H1 (cell line): ENCODE measurements at regions not wholly inside any gene's neighbourhood (a gene's known extent, or its start where the extent isn't known, plus 50 kb on each side); places are given as distances from the start of the nearest gene placed in this dataset.

Experiments used
- CTCF ChIA-PET: fragments of 300-600 bp; sonication (Branson Sonifier 250); formaldehyde crosslinking; loops from one replicate; lab custom pipeline; 2021; ENCODE audit not compliant: partially characterized antibody; lab: Charles Lee
- POLR2A ChIA-PET: fragments of 300-600 bp; sonication (Branson Sonifier 250); formaldehyde crosslinking; loops from one replicate; lab custom pipeline; 2021; ENCODE audit warnings: inconsistent platforms; ENCODE audit not compliant: partially characterized antibody; lab: Charles Lee
- DNase-seq, 2 experiments: peaks; one replicate each; pipeline versions ENCODE4 v3.0.0 to v3.0.0-alpha.2; 2010 to 2022; ENCODE audit warnings: low spot score in 2 of 2, low read depth in 1 of 2, mixed read lengths in 1 of 2
- FAIRE-seq: peaks from 2 replicates; lab custom pipeline; 2011; peaks lifted over from hg19 to GRCh38; lab: Jason Lieb, UNC
- H2AFZ ChIP-seq: 2 replicates; pipeline ENCODE4 v1.8.1; 2012; ENCODE audit warnings: low read length, inconsistent platforms
- H2AK5ac ChIP-seq: 2 replicates; pipeline ENCODE4 v1.6.1; 2013; ENCODE audit warnings: low read depth, low read length
- H2BK120ac ChIP-seq: replicated peaks from 2 replicates; pipeline ENCODE3; 2013; ENCODE audit warnings: low read depth, low read length, inconsistent platforms
- H2BK12ac ChIP-seq: 2 replicates; pipeline ENCODE4 v1.6.1; 2013; ENCODE audit warnings: low read depth, low read length
- H2BK15ac ChIP-seq: 2 replicates; pipeline ENCODE4 v1.6.1; 2013; ENCODE audit warnings: low read length
- H2BK20ac ChIP-seq: 2 replicates; pipeline ENCODE4 v1.6.1; 2013; ENCODE audit warnings: low read length
- H2BK5ac ChIP-seq: 2 replicates; pipeline ENCODE4 v1.6.1; 2013; ENCODE audit warnings: low read depth, low read length
- H3K14ac ChIP-seq: 2 replicates; pipeline ENCODE4 v1.6.1; 2013; ENCODE audit warnings: inconsistent platforms; ENCODE audit not compliant: insufficient read length
- H3K18ac ChIP-seq: 2 replicates; pipeline ENCODE4 v1.6.1; 2013; ENCODE audit warnings: low read length; ENCODE audit errors: extremely low read depth
- H3K23ac ChIP-seq: 2 replicates; pipeline ENCODE4 v1.6.1; 2013; ENCODE audit warnings: inconsistent platforms; ENCODE audit not compliant: insufficient read length
- H3K23me2 ChIP-seq: 2 replicates; pipeline ENCODE4 v1.6.1; 2013; ENCODE audit warnings: low read depth, low read length
- H3K27ac ChIP-seq: 2 replicates; pipeline ENCODE4 v1.6.1; 2011; ENCODE audit warnings: low read depth, low read length, inconsistent platforms
- H3K27me3 ChIP-seq, 4 experiments: replicated peaks in 1 of 4; 1 replicate in 1 of 4; 2 replicates in 3 of 4; pipeline versions ENCODE4 v1.6.1 to v1.8.1; 2011 to 2013; ENCODE audit warnings: low read length in 3 of 4, mild to moderate bottlenecking in 3 of 4, inconsistent platforms in 2 of 4, mixed read lengths in 2 of 4, moderate library complexity in 1 of 4; ENCODE audit not compliant: control insufficient read depth in 3 of 4, insufficient read depth in 3 of 4; ENCODE audit errors: extremely low read depth in 1 of 4
- H3K36me3 ChIP-seq, 4 experiments: 2 replicates each; pipeline versions ENCODE4 v1.6.1 to v1.8.1; 2011 to 2013; ENCODE audit warnings: mild to moderate bottlenecking in 4 of 4, low read length in 3 of 4, moderate library complexity in 2 of 4, control low read depth in 1 of 4, inconsistent platforms in 1 of 4; ENCODE audit not compliant: insufficient read depth in 4 of 4, control insufficient read depth in 2 of 4
- H3K4ac ChIP-seq: replicated peaks from 2 replicates; pipeline ENCODE3; 2013; ENCODE audit warnings: low read length, low read depth, mixed read lengths, inconsistent platforms; ENCODE audit not compliant: insufficient read length
- H3K4me1 ChIP-seq, 4 experiments: replicated peaks in 1 of 4; 1 replicate in 1 of 4; 2 replicates in 3 of 4; pipeline versions ENCODE4 v1.6.1 to v1.8.1; 2011 to 2013; ENCODE audit warnings: low read length in 3 of 4, inconsistent platforms in 2 of 4, mixed read lengths in 1 of 4; ENCODE audit not compliant: insufficient read depth in 4 of 4, control insufficient read depth in 3 of 4
- H3K4me2 ChIP-seq, 2 experiments: 2 replicates each; pipeline versions ENCODE4 v1.6.1 to v1.8.1; 2011 to 2013; ENCODE audit warnings: low read depth in 2 of 2, low read length in 2 of 2, control low read depth in 1 of 2, inconsistent platforms in 1 of 2, mild to moderate bottlenecking in 1 of 2; ENCODE audit not compliant: insufficient read depth in 1 of 2
- H3K4me3 ChIP-seq, 4 experiments: fragments of 200-600, 300-600 bp in 1 of 4; sonication (generic), shearing (Covaris generic), sonication (Bioruptor Twin) in 1 of 4; 2 replicates each; pipeline versions ENCODE4 v1.5.1 to v1.8.1; 2011 to 2016; ENCODE audit warnings: low read length in 4 of 4, low read depth in 3 of 4, control low read depth in 2 of 4, inconsistent platforms in 2 of 4, mild to moderate bottlenecking in 2 of 4, mixed read lengths in 1 of 4, moderate library complexity in 1 of 4; ENCODE audit not compliant: insufficient read depth in 2 of 4; ENCODE audit errors: extremely low read depth in 1 of 4
- H3K56ac ChIP-seq: replicated peaks from 2 replicates; pipeline ENCODE3; 2013; ENCODE audit warnings: low read depth, mild to moderate bottlenecking, mixed read lengths, low read length, inconsistent platforms; ENCODE audit not compliant: insufficient read length
- H3K79me1 ChIP-seq: 2 replicates; pipeline ENCODE4 v1.6.1; 2013; ENCODE audit warnings: low read depth, low read length, control low read depth
- H3K79me2 ChIP-seq, 2 experiments: 2 replicates each; pipeline versions ENCODE4 v1.6.1 to v1.8.1; 2012 to 2013; ENCODE audit warnings: low read length in 2 of 2, mild to moderate bottlenecking in 2 of 2, inconsistent platforms in 1 of 2; ENCODE audit not compliant: insufficient read depth in 2 of 2, control insufficient read depth in 1 of 2
- H3K9ac ChIP-seq, 4 experiments: replicated peaks in 1 of 4; 1 replicate in 1 of 4; 2 replicates in 3 of 4; pipeline versions ENCODE4 v1.6.1 to v1.8.1; 2011 to 2013; ENCODE audit warnings: low read depth in 3 of 4, low read length in 3 of 4, control low read depth in 2 of 4, mild to moderate bottlenecking in 2 of 4, moderate library complexity in 2 of 4, inconsistent platforms in 1 of 4; ENCODE audit errors: extremely low read depth in 1 of 4
- H3K9me3 ChIP-seq, 2 experiments: 2 replicates each; pipeline versions ENCODE4 v1.6.1 to v1.8.1; 2012 to 2013; ENCODE audit warnings: mild to moderate bottlenecking in 2 of 2, moderate library complexity in 2 of 2, control low read depth in 1 of 2, inconsistent platforms in 1 of 2, low read depth in 1 of 2, low read length in 1 of 2, mixed read lengths in 1 of 2; ENCODE audit not compliant: insufficient read depth in 2 of 2
- H4K20me1 ChIP-seq, 2 experiments: replicated peaks in 1 of 2; 2 replicates each; pipeline versions ENCODE3 to v1.8.1; 2011 to 2013; ENCODE audit warnings: inconsistent platforms in 2 of 2, low read length in 2 of 2, mild to moderate bottlenecking in 1 of 2; ENCODE audit not compliant: insufficient read depth in 2 of 2, control insufficient read depth in 1 of 2
- H4K5ac ChIP-seq: 2 replicates; pipeline ENCODE4 v1.6.1; 2013; ENCODE audit warnings: low read length, low read depth, mixed read lengths, inconsistent platforms; ENCODE audit not compliant: insufficient read length
- H4K8ac ChIP-seq: 2 replicates; pipeline ENCODE4 v1.8.0; 2013; ENCODE audit warnings: mild to moderate bottlenecking, moderate library complexity, low read length, inconsistent platforms; ENCODE audit not compliant: insufficient read depth; ENCODE audit errors: extremely low read depth
- H4K91ac ChIP-seq: replicated peaks from 2 replicates; pipeline ENCODE3; 2013; ENCODE audit warnings: low read length, mixed read lengths, inconsistent platforms; ENCODE audit not compliant: insufficient read length
- EGR1 ChIP-seq: IDR thresholded peaks from 2 replicates; pipeline ENCODE4 v1.6.1; 2011; ENCODE audit warnings: low read depth, low read length, borderline replicate concordance
- RXRA ChIP-seq: IDR thresholded peaks from 2 replicates; pipeline ENCODE4 v1.6.1; 2011; ENCODE audit warnings: low read depth, mild to moderate bottlenecking, low read length, moderate library complexity; ENCODE audit not compliant: insufficient read depth
- SAP30 ChIP-seq: fragments of 300-600 bp; sonication (generic); IDR thresholded peaks from 2 replicates; pipeline ENCODE4 v1.7.1; 2012; ENCODE audit warnings: low read length, moderate library complexity, mild to moderate bottlenecking, inconsistent platforms; ENCODE audit not compliant: insufficient read depth, insufficient replicate concordance
- SP1 ChIP-seq: IDR thresholded peaks from 2 replicates; pipeline ENCODE4 v1.6.1; 2011; ENCODE audit warnings: low read depth, low read length
- SRF ChIP-seq: IDR thresholded peaks from 2 replicates; pipeline ENCODE4 v1.6.1; 2011; ENCODE audit warnings: mild to moderate bottlenecking, low read depth, low read length, moderate library complexity
- YY1 ChIP-seq: IDR thresholded peaks from 2 replicates; pipeline ENCODE4 v1.6.1; 2011; ENCODE audit warnings: low read depth, mild to moderate bottlenecking, low read length
- WGBS, 2 experiments: shearing (Covaris generic) in 1 of 2; methylation state at CpG; one replicate each; pipeline versions ENCODE4 v1.1.6 to v1.1.7; 2013 to 2015; ENCODE audit warnings: low lambda C conversion rate in 2 of 2, mixed read lengths in 2 of 2, inconsistent platforms in 1 of 2, low coverage in 1 of 2, missing lambda C conversion rate in 1 of 2; ENCODE audit not compliant: insufficient replicate concordance in 2 of 2, insufficient coverage in 1 of 2, insufficient read length in 1 of 2; ENCODE audit errors: extremely low coverage in 1 of 2, missing lambda C conversion rate in 1 of 2; 5-methylcytosine and 5-hydroxymethylcytosine counted together
- TF ChIP-seq, protein P1 (sequence below): IDR thresholded peaks from 2 replicates; pipeline ENCODE4 v1.6.1; 2011; ENCODE audit warnings: low read depth, mild to moderate bottlenecking, low read length; ENCODE audit not compliant: insufficient read depth
- TF ChIP-seq, protein P2 (sequence below): IDR thresholded peaks from 2 replicates; pipeline ENCODE4 v1.6.1; 2011; ENCODE audit warnings: low read length, improper control_type of control experiment

DNA sequence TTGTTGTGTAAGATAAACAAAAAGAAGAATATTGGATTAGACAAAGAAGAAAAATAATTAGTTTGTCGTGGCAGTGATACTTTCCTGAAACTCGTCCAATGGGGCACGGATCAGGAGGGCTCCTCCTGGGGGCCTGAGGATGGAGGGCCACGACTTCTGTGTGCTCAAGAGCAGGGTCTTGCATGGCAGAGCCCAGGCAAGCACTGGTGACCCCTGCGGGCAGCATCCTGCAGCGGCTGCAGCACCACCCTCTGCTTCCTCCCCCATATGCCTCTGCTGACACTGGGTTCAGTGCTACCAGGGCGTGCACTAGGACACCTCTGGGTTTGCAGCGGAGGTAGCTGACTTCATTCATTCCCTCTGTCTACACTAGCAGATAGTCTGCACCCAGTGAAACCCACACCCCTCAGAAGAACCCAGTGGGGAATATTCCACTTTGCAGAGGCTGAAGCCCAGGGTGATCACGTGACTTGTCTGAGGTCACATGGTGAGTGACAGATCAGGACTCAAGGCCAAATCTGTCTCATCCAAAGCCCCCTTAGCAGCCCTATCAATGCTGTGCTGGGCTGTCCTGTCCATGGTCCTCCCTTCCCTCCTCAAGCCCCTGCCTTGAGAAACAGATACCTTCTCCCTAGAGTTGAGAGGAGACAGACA, 375.5 kb downstream of the TCERG1L start:
- no peak overlapping the region for H2AK5ac ChIP-seq
- H2AFZ ChIP-seq: peak overlapping the region; percentile 93
- 87% methylated on average over 9 of the region's 9 CpGs; no CpG with 5 or more reads in 1 of the 2 experiments for WGBS, 2 experiments
- no peak overlapping the region for H4K8ac ChIP-seq
- H4K91ac ChIP-seq: peak overlapping the region; percentile 2
- CTCF ChIA-PET: interaction anchor here (1.0 to 3.1 kb wide), 5 partner anchors 7 to 42 kb away, joined by 3 to 8 read pairs (median 3); no protein-coding TSS in a partner anchor
- no peak overlapping the region for H3K23ac ChIP-seq
- no peaks in the 10 kb centered on the region for H3K36me3 ChIP-seq
- H3K9ac ChIP-seq: no peak overlapping the region
- H3K56ac ChIP-seq: no peak overlapping the region
- no peak overlapping the region for H3K4me3 ChIP-seq
- no peaks in the 10 kb centered on the region for H3K79me2 ChIP-seq
- H2BK120ac ChIP-seq: no peak overlapping the region
- H2BK5ac ChIP-seq: 0 out of 2 replicates have a peak overlapping the region, but pooled peaks have one; percentile 29
- H3K18ac ChIP-seq: no peak overlapping the region; the same call in 1 of the 2 replicates
- DNase-seq (no peak), FAIRE-seq (no peak)
- peak overlapping the region; percentile 21; the same call in 1 of the 2 replicates for H2BK20ac ChIP-seq
- no peak overlapping the region for H3K14ac ChIP-seq
- H4K20me1 ChIP-seq: no peaks in the 10 kb centered on the region
- H3K79me1 ChIP-seq: no peaks in the 10 kb centered on the region
- peaks cover 8 to 18% (median 9%) of the 10 kb centered on the region in 4 experiments for H3K4me1 ChIP-seq
- H3K27ac ChIP-seq: no peak overlapping the region
- peak overlapping the region; percentile 10 for H4K5ac ChIP-seq
- no peaks in the 10 kb centered on the region for H3K27me3 ChIP-seq
- POLR2A ChIA-PET: no interaction called here
- H3K9me3 ChIP-seq: no peaks in the 10 kb centered on the region
- no peak overlapping the region for H3K4me2 ChIP-seq
- no peaks in the 10 kb centered on the region for H3K23me2 ChIP-seq
- peak overlapping the region; percentile 69; the same call in 1 of the 2 replicates for H2BK12ac ChIP-seq
- H2BK15ac ChIP-seq: peak overlapping the region; percentile 18; the same call in 1 of the 2 replicates
- H3K4ac ChIP-seq: no peak overlapping the region
- no peak for TF ChIP-seq EGR1
- no peak for TF ChIP-seq RXRA
- TF ChIP-seq, protein P1, sequence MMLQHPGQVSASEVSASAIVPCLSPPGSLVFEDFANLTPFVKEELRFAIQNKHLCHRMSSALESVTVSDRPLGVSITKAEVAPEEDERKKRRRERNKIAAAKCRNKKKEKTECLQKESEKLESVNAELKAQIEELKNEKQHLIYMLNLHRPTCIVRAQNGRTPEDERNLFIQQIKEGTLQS: 0 out of 2 replicates have a peak, but pooled peaks have one; percentile 19
- TF ChIP-seq, protein P2, sequence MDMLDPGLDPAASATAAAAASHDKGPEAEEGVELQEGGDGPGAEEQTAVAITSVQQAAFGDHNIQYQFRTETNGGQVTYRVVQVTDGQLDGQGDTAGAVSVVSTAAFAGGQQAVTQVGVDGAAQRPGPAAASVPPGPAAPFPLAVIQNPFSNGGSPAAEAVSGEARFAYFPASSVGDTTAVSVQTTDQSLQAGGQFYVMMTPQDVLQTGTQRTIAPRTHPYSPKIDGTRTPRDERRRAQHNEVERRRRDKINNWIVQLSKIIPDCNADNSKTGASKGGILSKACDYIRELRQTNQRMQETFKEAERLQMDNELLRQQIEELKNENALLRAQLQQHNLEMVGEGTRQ: peak; percentile 67
- no peak for TF ChIP-seq SAP30
- no peak for TF ChIP-seq YY1
- no peak for TF ChIP-seq SRF
- no peak for TF ChIP-seq SP1
